OCI-LY7 (cell line): ENCODE measurements at regions not wholly inside any gene's neighbourhood (a gene's known extent, or its start where the extent isn't known, plus 50 kb on each side); places are given as distances from the start of the nearest gene placed in this dataset.

Experiments used
- BruUV-seq: library from RNA; stranded (reverse); fragments of 400-500 nt; replicated peaks from 2 replicates; lab custom pipeline; 2021; lab: Mats Ljungman, UMichigan
- CTCF ChIA-PET: fragments of 300-600 bp; sonication (Branson Sonifier 250); formaldehyde crosslinking; loops from one replicate; lab custom pipeline; 2022; ENCODE audit warnings: antibody characterized with exemption; ENCODE audit not compliant: unreplicated experiment; lab: Charles Lee
- POLR2A ChIA-PET: fragments of 300-600 bp; sonication (Branson Sonifier 250); formaldehyde crosslinking; loops from one replicate; lab custom pipeline; 2022; ENCODE audit warnings: antibody characterized with exemption; lab: Charles Lee
- DNase-seq: peaks from one replicate; pipeline ENCODE4 v3.0.0-alpha.2; 2015; ENCODE audit warnings: low spot score
- H2AFZ ChIP-seq: fragments of 200-600 bp; sonication (generic), shearing (Covaris generic); 2 replicates; pipeline ENCODE4 v1.6.1; 2014; ENCODE audit warnings: mild to moderate bottlenecking, antibody characterized with exemption, low read length, moderate library complexity
- H3K27ac ChIP-seq: fragments of 200-600 bp; sonication (generic); 2 replicates; pipeline ENCODE4 v1.5.1; 2014; ENCODE audit warnings: mixed run types, low read depth, mild to moderate bottlenecking, moderate library complexity, low read length, inconsistent platforms; ENCODE audit not compliant: poor library complexity, severe bottlenecking
- H3K36me3 ChIP-seq: fragments of 200-600 bp; sonication (generic); 2 replicates; pipeline ENCODE4 v1.6.1; 2014; ENCODE audit warnings: mild to moderate bottlenecking, antibody characterized with exemption, low read length, moderate library complexity, mixed read lengths; ENCODE audit not compliant: insufficient read depth
- H3K4me1 ChIP-seq: fragments of 200-600 bp; sonication (generic); 2 replicates; pipeline ENCODE4 v1.5.1; 2014; ENCODE audit warnings: mild to moderate bottlenecking, low read length; ENCODE audit not compliant: insufficient read depth, poor library complexity, severe bottlenecking
- H3K4me2 ChIP-seq: fragments of 200-600 bp; sonication (generic); 2 replicates; pipeline ENCODE4 v1.6.1; 2014; ENCODE audit warnings: mild to moderate bottlenecking, low read length
- H3K4me3 ChIP-seq: fragments of 200-600 bp; sonication (generic); 2 replicates; pipeline ENCODE4 v1.5.1; 2014; ENCODE audit warnings: mild to moderate bottlenecking, low read depth, low read length; ENCODE audit not compliant: poor library complexity, severe bottlenecking
- H3K79me2 ChIP-seq: fragments of 200-600 bp; sonication (generic); 2 replicates; pipeline ENCODE4 v1.6.1; 2016; ENCODE audit warnings: low read depth, mild to moderate bottlenecking, low read length, moderate library complexity, mixed read lengths; ENCODE audit not compliant: insufficient read depth
- H3K9me2 ChIP-seq: fragments of 200-600 bp; sonication (generic); 2 replicates; pipeline ENCODE4 v1.6.1; 2016; ENCODE audit warnings: mild to moderate bottlenecking, low read length, mixed read lengths; ENCODE audit not compliant: insufficient read depth
- H3K9me3 ChIP-seq: fragments of 200-600 bp; sonication (generic); 2 replicates; pipeline ENCODE4 v1.6.1; 2014; ENCODE audit warnings: mild to moderate bottlenecking, mixed run types, low read length, mixed read lengths
- H4K20me1 ChIP-seq: fragments of 200-600 bp; sonication (generic); 2 replicates; pipeline ENCODE4 v1.6.1; 2014; ENCODE audit warnings: mild to moderate bottlenecking, antibody characterized with exemption, low read length, moderate library complexity, mixed read lengths; ENCODE audit not compliant: insufficient read depth
- CTCF ChIP-seq: fragments of 200-600 bp; sonication (generic); conservative IDR thresholded peaks from 2 replicates; pipeline ENCODE4 v1.5.1; 2014; ENCODE audit warnings: mild to moderate bottlenecking, antibody characterized with exemption, low read length, moderate library complexity, mixed read lengths
- EZH2phosphoT487 ChIP-seq: fragments of 200-600 bp; sonication (generic); IDR thresholded peaks from 2 replicates; pipeline ENCODE4 v1.6.1; 2018; ENCODE audit warnings: low read depth, borderline replicate concordance, mild to moderate bottlenecking, mixed run types, antibody characterized with exemption, low read length, moderate library complexity, mixed read lengths
- intact Hi-C: fragments of 100-400 bp; cut with micrococcal nuclease; formaldehyde crosslinking; loops from one replicate; pipeline ENCODE4 v1.10.0; 2022; ENCODE audit not compliant: unreplicated experiment

- no peak for DNase-seq
- no peaks in the 10 kb centered on the region for H3K9me2 ChIP-seq
- no peak overlapping the region for H2AFZ ChIP-seq
- TF ChIP-seq CTCF = no peak
- no peak for TF ChIP-seq EZH2phosphoT487
- H3K36me3 ChIP-seq = no peaks in the 10 kb centered on the region
- no peak overlapping the region for H3K27ac ChIP-seq
- intact Hi-C loops = no loop called here
- BruUV-seq = no TSS peak
- ChIA-PET CTCF (no interaction called here), POLR2A (no interaction called here)
- H3K4me3 ChIP-seq = no peak overlapping the region
- H3K79me2 ChIP-seq = no peaks in the 10 kb centered on the region
- no peaks in the 10 kb centered on the region for H3K9me3 ChIP-seq
- H4K20me1 ChIP-seq = no peaks in the 10 kb centered on the region
- no peaks in the 10 kb centered on the region for H3K4me1 ChIP-seq
- H3K4me2 ChIP-seq = no peak overlapping the region
These were observed 120.8 kb downstream of the SOX1 start for GRCh38 chr13:112187527-112188297.

- no TSS peak for BruUV-seq
- H2AFZ ChIP-seq = no peak overlapping the region
- ChIA-PET CTCF (no interaction called here), POLR2A (no interaction called here)
- no peaks in the 10 kb centered on the region for H4K20me1 ChIP-seq
- no peaks in the 10 kb centered on the region for H3K4me1 ChIP-seq
- intact Hi-C loops = no loop called here
- no peaks in the 10 kb centered on the region for H3K9me2 ChIP-seq
- no peaks in the 10 kb centered on the region for H3K79me2 ChIP-seq
- H3K27ac ChIP-seq = no peak overlapping the region
- H3K4me3 ChIP-seq = no peak overlapping the region
- H3K9me3 ChIP-seq = no peaks in the 10 kb centered on the region
- TF ChIP-seq CTCF = no peak
- TF ChIP-seq EZH2phosphoT487 = no peak
- H3K4me2 ChIP-seq = no peak overlapping the region
- DNase-seq = no peak
- H3K36me3 ChIP-seq = no peaks in the 10 kb centered on the region
These were observed 121.3 kb downstream of the SOX1 start for GRCh38 chr13:112188298-112188610.

GRCh38 chr13:112193463-112194166 is 126.7 kb downstream of the SOX1 start:
- Histone ChIP-seq H2AFZ (no peak overlapping the region), H3K36me3 (no peaks in the 10 kb centered on the region), H3K4me3 (no peak overlapping the region), H3K4me2 (no peak overlapping the region), H3K27ac (no peak overlapping the region), H3K4me1 (no peaks in the 10 kb centered on the region), H3K9me3 (no peaks in the 10 kb centered on the region), H3K79me2 (no peaks in the 10 kb centered on the region), H4K20me1 (no peaks in the 10 kb centered on the region), H3K9me2 (no peaks in the 10 kb centered on the region)
- intact Hi-C loops = no loop called here
- ChIA-PET CTCF (no interaction called here), POLR2A (no interaction called here)
- BruUV-seq = no TSS peak
- DNase-seq = no peak
- TF ChIP-seq CTCF (no peak), EZH2phosphoT487 (no peak)
